ENCODE measurements at regions not wholly inside any gene's neighbourhood (a gene's known extent, or its start where the extent isn't known, plus 50 kb on each side); places are given as distances from the start of the nearest gene placed in this dataset.

- WGBS, 2 donors: 64 to 82% methylated on average over 3 to 4 of the region's 4 CpGs
- no peak for ATAC-seq
Measured at GRCh38 chr2:29974086-29974485, 52.7 kb upstream of the ALK start.

GRCh38 chr2:29977284-29977683 is 55.9 kb upstream of the ALK start:
- no peak for TF ChIP-seq POLR2A (IDR thresholded peaks at IDR 0.05)
- TF ChIP-seq CTCF (IDR thresholded peaks at IDR 0.05): no peak
- Histone ChIP-seq H3K4me1 (no peaks in the 10 kb centered on the region), H3K9me3 (no peaks in the 10 kb centered on the region), H3K4me3 (no peak overlapping the region), H3K27ac (no peak overlapping the region), H3K36me3 (replicated peaks in 1 of 2; ENCODE audit: insufficient read depth in 1 of 2, low read depth in 2 of 2) (no peaks in the 10 kb centered on the region), H3K27me3 (no peaks in the 10 kb centered on the region)
- no peak for ATAC-seq
- 58 to 60% methylated on average over 3 of the region's 3 CpGs for WGBS, 2 donors
- DNase-seq: no peak
- intact Hi-C loops (cut with DNase I): no loop called here

More at GRCh38 chr2:29974086-29974485, 52.7 kb upstream of the ALK start:
- Histone ChIP-seq H3K4me3 (no peak overlapping the region), H3K27ac (no peak overlapping the region), H3K36me3 (replicated peaks in 1 of 2; ENCODE audit: insufficient read depth in 1 of 2, low read depth in 2 of 2) (no peaks in the 10 kb centered on the region), H3K27me3 (no peaks in the 10 kb centered on the region), H3K4me1 (no peaks in the 10 kb centered on the region), H3K9me3 (no peaks in the 10 kb centered on the region)
- no peak for TF ChIP-seq CTCF (IDR thresholded peaks at IDR 0.05)
- TF ChIP-seq POLR2A (IDR thresholded peaks at IDR 0.05): no peak
- intact Hi-C loops (cut with DNase I): no loop called here
- no peak for DNase-seq

- ATAC-seq: no peak
- Histone ChIP-seq H3K27me3 (no peaks in the 10 kb centered on the region), H3K36me3 (replicated peaks in 1 of 2; ENCODE audit: insufficient read depth in 1 of 2, low read depth in 2 of 2) (no peaks in the 10 kb centered on the region), H3K27ac (no peak overlapping the region), H3K9me3 (no peaks in the 10 kb centered on the region), H3K4me1 (no peaks in the 10 kb centered on the region), H3K4me3 (no peak overlapping the region)
- 82% methylated on average over 4 of the region's 4 CpGs for WGBS, 2 donors
- no peak for DNase-seq
- no peak for TF ChIP-seq POLR2A (IDR thresholded peaks at IDR 0.05)
- no peak for TF ChIP-seq CTCF (IDR thresholded peaks at IDR 0.05)
- intact Hi-C loops (cut with DNase I): no loop called here
Measured at GRCh38 chr2:29981402-29981801, 60.0 kb upstream of the ALK start.

GRCh38 chr2:29983308-29983707 is 61.9 kb upstream of the ALK start:
- intact Hi-C loops (cut with DNase I): no loop called here
- H3K27me3 ChIP-seq: no peaks in the 10 kb centered on the region
- no peaks in the 10 kb centered on the region for H3K36me3 ChIP-seq (replicated peaks in 1 of 2; ENCODE audit: insufficient read depth in 1 of 2, low read depth in 2 of 2)
- no peaks in the 10 kb centered on the region for H3K4me1 ChIP-seq
- ATAC-seq (no peak), DNase-seq (no peak)
- no peak overlapping the region for H3K4me3 ChIP-seq
- H3K27ac ChIP-seq: no peak overlapping the region
- TF ChIP-seq CTCF (IDR thresholded peaks at IDR 0.05) (no peak), POLR2A (IDR thresholded peaks at IDR 0.05) (no peak)
- no peaks in the 10 kb centered on the region for H3K9me3 ChIP-seq
- 53 to 58% methylated on average over 4 of the region's 4 CpGs for WGBS, 2 donors

- H3K9me3 ChIP-seq: no peaks in the 10 kb centered on the region
- ATAC-seq: no peak
- H3K4me1 ChIP-seq: no peaks in the 10 kb centered on the region
- no peak overlapping the region for H3K27ac ChIP-seq
- TF ChIP-seq CTCF (IDR thresholded peaks at IDR 0.05): no peak
- TF ChIP-seq POLR2A (IDR thresholded peaks at IDR 0.05): no peak
- no peaks in the 10 kb centered on the region for H3K27me3 ChIP-seq
- intact Hi-C loops (cut with DNase I): no loop called here
- WGBS, 2 donors: 77 to 91% methylated on average over 1 of the region's 1 CpG
- H3K4me3 ChIP-seq: no peak overlapping the region
- DNase-seq: no peak
- no peaks in the 10 kb centered on the region for H3K36me3 ChIP-seq (replicated peaks in 1 of 2; ENCODE audit: insufficient read depth in 1 of 2, low read depth in 2 of 2)
Measured at GRCh38 chr2:29987146-29987545, 65.8 kb upstream of the ALK start.
